Astrocyte (in vitro differentiated cells and primary cell): ENCODE measurements at regions not wholly inside any gene's neighbourhood (a gene's known extent, or its start where the extent isn't known, plus 50 kb on each side); places are given as distances from the start of the nearest gene placed in this dataset.
"Not testable (repeated sequence)": the region's sequence is repeated elsewhere in the genome, so short reads cannot be mapped to it uniquely, and the experiment has no call there.

ENCODE experiments used
- DNase-seq: peaks from one replicate; pipeline ENCODE4 v3.0.0-alpha.2; 2010; ENCODE audit warnings: low read depth
- FAIRE-seq: peaks from 2 replicates; lab custom pipeline; 2011; peaks lifted over from hg19 to GRCh38; lab: Jason Lieb, UNC
- H2AFZ ChIP-seq: 2 replicates; pipeline ENCODE4 v1.6.0; 2012; ENCODE audit warnings: low read depth, low read length, inconsistent platforms
- H3K27ac ChIP-seq: 2 replicates; pipeline ENCODE4 v1.5.1; 2011; ENCODE audit warnings: low read depth, low read length, inconsistent platforms
- H3K27me3 ChIP-seq: 2 replicates; pipeline ENCODE4 v1.6.0; 2011; ENCODE audit warnings: low read length, inconsistent platforms; ENCODE audit not compliant: insufficient read depth
- H3K36me3 ChIP-seq: 2 replicates; pipeline ENCODE4 v1.5.1; 2011; ENCODE audit warnings: low read length, inconsistent platforms; ENCODE audit not compliant: insufficient read depth
- H3K4me1 ChIP-seq: 2 replicates; pipeline ENCODE4 v1.5.1; 2011; ENCODE audit warnings: low read length, inconsistent platforms; ENCODE audit not compliant: insufficient read depth
- H3K4me2 ChIP-seq: 2 replicates; pipeline ENCODE4 v1.6.0; 2012; ENCODE audit warnings: low read length, inconsistent platforms
- H3K4me3 ChIP-seq: 2 replicates; pipeline ENCODE4 v1.5.1; 2011; ENCODE audit warnings: low read depth, mild to moderate bottlenecking, low read length, inconsistent platforms; ENCODE audit not compliant: insufficient read depth
- H3K79me2 ChIP-seq: 2 replicates; pipeline ENCODE4 v1.6.0; 2012; ENCODE audit warnings: mild to moderate bottlenecking, low read length, inconsistent platforms; ENCODE audit not compliant: insufficient read depth
- H3K9ac ChIP-seq: 2 replicates; pipeline ENCODE4 v1.6.0; 2012; ENCODE audit warnings: mild to moderate bottlenecking, low read length, inconsistent platforms
- H3K9me3 ChIP-seq: 2 replicates; pipeline ENCODE4 v1.5.1; 2012; ENCODE audit warnings: low read depth, mild to moderate bottlenecking, low read length, inconsistent platforms; ENCODE audit not compliant: insufficient read depth
- H4K20me1 ChIP-seq: 2 replicates; pipeline ENCODE4 v1.6.0; 2012; ENCODE audit warnings: low read length, inconsistent platforms; ENCODE audit not compliant: insufficient read depth
- H3K27ac Mint-ChIP-seq: one replicate; pipeline ENCODE4 v1.8.0; 2021; ENCODE audit warnings: mild to moderate bottlenecking, mixed read lengths; ENCODE audit not compliant: unreplicated experiment
- H3K27me3 Mint-ChIP-seq: one replicate; pipeline ENCODE4 v1.8.0; 2021; ENCODE audit warnings: low read depth, mixed read lengths; ENCODE audit not compliant: unreplicated experiment
- H3K36me3 Mint-ChIP-seq: one replicate; pipeline ENCODE4 v1.8.0; 2021; ENCODE audit warnings: low read depth, mixed read lengths; ENCODE audit not compliant: unreplicated experiment
- H3K4me1 Mint-ChIP-seq: one replicate; pipeline ENCODE4 v1.8.0; 2021; ENCODE audit warnings: low read depth, mixed read lengths; ENCODE audit not compliant: unreplicated experiment
- H3K4me3 Mint-ChIP-seq: one replicate; pipeline ENCODE4 v1.8.0; 2021; ENCODE audit warnings: mild to moderate bottlenecking, moderate library complexity, mixed read lengths; ENCODE audit not compliant: unreplicated experiment
- H3K9me3 Mint-ChIP-seq: one replicate; pipeline ENCODE4 v1.8.0; 2021; ENCODE audit warnings: mild to moderate bottlenecking, mixed read lengths; ENCODE audit not compliant: unreplicated experiment
- EZH2 ChIP-seq: IDR thresholded peaks from 2 replicates; pipeline ENCODE4 v1.6.1; 2012; ENCODE audit warnings: mild to moderate bottlenecking, low read length, inconsistent platforms; ENCODE audit not compliant: insufficient read depth
- TF ChIP-seq, protein P1 (sequence below): IDR thresholded peaks from 2 replicates; pipeline ENCODE4 v1.5.1; 2011; ENCODE audit warnings: low read depth, mild to moderate bottlenecking, inconsistent platforms, low read length, moderate library complexity; ENCODE audit not compliant: insufficient read depth

DNA sequence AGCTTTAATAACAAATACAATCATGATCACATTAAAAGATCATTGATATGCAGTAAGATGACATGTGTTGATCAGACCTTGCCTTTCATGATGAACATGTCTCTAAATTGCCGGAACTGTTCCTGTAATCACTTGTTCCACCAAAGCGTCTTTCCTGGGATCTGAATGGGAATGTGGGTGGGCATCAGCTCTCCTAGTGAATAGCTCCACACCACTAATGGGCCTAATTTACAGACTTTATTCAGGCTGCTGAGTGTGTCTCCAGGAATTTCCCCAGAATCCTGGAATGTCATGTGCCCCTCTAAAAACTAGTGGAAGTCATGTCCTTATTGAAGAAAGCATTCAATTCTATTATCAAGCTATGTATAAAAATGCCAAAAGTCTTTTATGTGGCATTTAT is 765.1 kb upstream of the CTNND2 start:
- H3K27ac ChIP-seq: no peak overlapping the region
- H3K4me3 Mint-ChIP-seq: no peak overlapping the region

DNA sequence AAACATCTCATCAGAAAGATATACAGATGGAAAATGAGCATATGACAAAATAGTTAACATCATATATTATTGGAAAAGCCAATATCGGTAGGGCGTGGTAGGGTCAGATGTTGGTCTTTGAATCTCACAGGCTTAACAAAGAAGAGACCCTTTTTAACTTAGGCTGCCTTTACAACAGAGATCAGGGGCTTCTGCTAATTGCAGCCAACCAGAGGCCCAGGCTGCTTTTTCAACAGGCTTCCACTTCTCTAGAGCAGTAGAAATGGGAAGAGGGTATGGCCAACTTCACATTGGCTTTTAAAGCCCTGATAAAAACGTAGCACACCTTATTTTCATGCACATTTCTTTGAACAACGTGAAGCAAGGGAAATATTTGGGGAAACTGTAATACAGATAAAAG is 764.3 kb upstream of the CTNND2 start:
- TF ChIP-seq, protein P1, sequence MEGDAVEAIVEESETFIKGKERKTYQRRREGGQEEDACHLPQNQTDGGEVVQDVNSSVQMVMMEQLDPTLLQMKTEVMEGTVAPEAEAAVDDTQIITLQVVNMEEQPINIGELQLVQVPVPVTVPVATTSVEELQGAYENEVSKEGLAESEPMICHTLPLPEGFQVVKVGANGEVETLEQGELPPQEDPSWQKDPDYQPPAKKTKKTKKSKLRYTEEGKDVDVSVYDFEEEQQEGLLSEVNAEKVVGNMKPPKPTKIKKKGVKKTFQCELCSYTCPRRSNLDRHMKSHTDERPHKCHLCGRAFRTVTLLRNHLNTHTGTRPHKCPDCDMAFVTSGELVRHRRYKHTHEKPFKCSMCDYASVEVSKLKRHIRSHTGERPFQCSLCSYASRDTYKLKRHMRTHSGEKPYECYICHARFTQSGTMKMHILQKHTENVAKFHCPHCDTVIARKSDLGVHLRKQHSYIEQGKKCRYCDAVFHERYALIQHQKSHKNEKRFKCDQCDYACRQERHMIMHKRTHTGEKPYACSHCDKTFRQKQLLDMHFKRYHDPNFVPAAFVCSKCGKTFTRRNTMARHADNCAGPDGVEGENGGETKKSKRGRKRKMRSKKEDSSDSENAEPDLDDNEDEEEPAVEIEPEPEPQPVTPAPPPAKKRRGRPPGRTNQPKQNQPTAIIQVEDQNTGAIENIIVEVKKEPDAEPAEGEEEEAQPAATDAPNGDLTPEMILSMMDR: no peak
- no peak for TF ChIP-seq EZH2
- no peaks in the 10 kb centered on the region for H3K79me2 ChIP-seq

More for the DNA sequence above, 765.1 kb upstream of the CTNND2 start:
- peaks cover 10% of the 10 kb centered on the region for H3K9me3 Mint-ChIP-seq
- no peaks in the 10 kb centered on the region for H3K36me3 ChIP-seq
- TF ChIP-seq, protein P1: no peak
- no peak for TF ChIP-seq EZH2
- H3K4me2 ChIP-seq: no peak overlapping the region
- no peak overlapping the region for H3K27ac Mint-ChIP-seq
- no peak overlapping the region for H3K4me3 ChIP-seq
- H3K27me3 ChIP-seq: no peaks in the 10 kb centered on the region
- H3K79me2 ChIP-seq: no peaks in the 10 kb centered on the region
- H3K36me3 Mint-ChIP-seq: no peaks in the 10 kb centered on the region
- H3K9ac ChIP-seq: no peak overlapping the region
- H3K27me3 Mint-ChIP-seq: peaks cover 41% of the 10 kb centered on the region
- H3K9me3 ChIP-seq: peaks cover 2% of the 10 kb centered on the region
- DNase-seq (no peak), FAIRE-seq (no peak)
- no peak overlapping the region for H2AFZ ChIP-seq
- no peaks in the 10 kb centered on the region for H3K4me1 Mint-ChIP-seq
- H3K4me1 ChIP-seq: no peaks in the 10 kb centered on the region
- no peaks in the 10 kb centered on the region for H4K20me1 ChIP-seq

DNA sequence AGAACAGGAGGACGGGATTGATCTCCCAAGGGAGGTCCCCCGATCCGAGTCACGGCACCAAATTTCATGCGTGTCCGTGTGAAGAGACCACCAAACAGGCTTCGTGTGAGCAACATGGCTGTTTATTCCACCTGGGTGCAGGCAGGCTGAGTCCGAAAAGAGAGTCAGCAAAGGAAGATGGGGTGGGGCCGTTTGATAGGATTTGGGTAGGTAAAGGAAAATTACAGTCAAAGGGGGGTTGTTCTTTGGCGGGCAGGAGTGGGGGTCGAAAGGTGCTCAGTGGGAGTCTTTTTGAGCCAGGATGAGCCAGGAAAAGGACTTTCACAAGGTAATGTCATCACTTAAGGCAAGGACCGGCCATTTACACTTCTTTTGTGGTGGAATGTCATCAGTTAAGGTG is 763.6 kb upstream of the CTNND2 start:
- not testable (repeated sequence) for H3K4me3 ChIP-seq, H3K79me2 ChIP-seq, H3K9me3 ChIP-seq, H3K27ac ChIP-seq, H3K9me3 Mint-ChIP-seq, DNase-seq, H4K20me1 ChIP-seq, H3K27me3 ChIP-seq, H3K4me2 ChIP-seq, H3K4me3 Mint-ChIP-seq, H3K4me1 ChIP-seq, H3K9ac ChIP-seq, H3K36me3 ChIP-seq, H3K36me3 Mint-ChIP-seq, H3K27ac Mint-ChIP-seq, H2AFZ ChIP-seq, H3K4me1 Mint-ChIP-seq, FAIRE-seq
- peaks cover 45% of the 10 kb centered on the region for H3K27me3 Mint-ChIP-seq

More for the DNA sequence above, 764.3 kb upstream of the CTNND2 start:
- Histone ChIP-seq H3K4me3 (no peak overlapping the region), H3K9me3 (no peaks in the 10 kb centered on the region), H3K9ac (no peak overlapping the region), H3K27me3 (no peaks in the 10 kb centered on the region), H3K4me2 (no peak overlapping the region), H3K4me1 (no peaks in the 10 kb centered on the region), H2AFZ (no peak overlapping the region), H4K20me1 (no peaks in the 10 kb centered on the region), H3K27ac (no peak overlapping the region), H3K36me3 (no peaks in the 10 kb centered on the region)
- no peak overlapping the region for H3K4me3 Mint-ChIP-seq
- H3K27ac Mint-ChIP-seq: no peak overlapping the region
- peaks cover 45% of the 10 kb centered on the region for H3K27me3 Mint-ChIP-seq
- peaks cover 13% of the 10 kb centered on the region for H3K9me3 Mint-ChIP-seq
- FAIRE-seq (no peak), DNase-seq (no peak)
- no peaks in the 10 kb centered on the region for H3K4me1 Mint-ChIP-seq
- no peaks in the 10 kb centered on the region for H3K36me3 Mint-ChIP-seq

DNA sequence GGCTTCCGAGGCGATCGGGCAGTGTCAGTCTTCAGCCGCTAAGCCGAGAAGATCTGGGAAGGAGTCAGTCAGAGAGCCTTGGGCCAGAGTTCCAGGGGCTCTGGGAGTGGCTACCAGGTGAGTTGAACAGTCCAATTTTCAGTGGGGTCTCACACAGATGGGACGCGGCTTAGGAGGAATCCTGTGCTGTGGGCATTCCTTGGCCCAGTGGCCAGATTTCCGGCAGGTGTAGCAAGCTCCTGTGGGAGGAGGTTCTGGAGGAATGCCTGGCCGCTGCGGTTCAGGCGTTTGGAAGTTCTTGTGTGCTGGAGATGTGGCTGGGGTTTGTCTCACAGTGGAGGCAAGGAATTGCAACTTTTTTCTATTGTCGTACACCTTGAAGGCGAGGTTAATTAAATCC is 761.5 kb upstream of the CTNND2 start:
- not testable (repeated sequence) for H3K4me3 Mint-ChIP-seq, H3K4me1 ChIP-seq, H4K20me1 ChIP-seq, H3K36me3 ChIP-seq, H3K79me2 ChIP-seq, H3K9ac ChIP-seq, H3K9me3 ChIP-seq, DNase-seq, H3K27ac ChIP-seq, H3K4me1 Mint-ChIP-seq, H3K9me3 Mint-ChIP-seq, H3K36me3 Mint-ChIP-seq, H3K4me2 ChIP-seq, H3K27ac Mint-ChIP-seq, H3K4me3 ChIP-seq, FAIRE-seq, H2AFZ ChIP-seq, H3K27me3 ChIP-seq
- peaks cover 45% of the 10 kb centered on the region for H3K27me3 Mint-ChIP-seq
